ENCODE measurements at regions not wholly inside any gene's neighbourhood (a gene's known extent, or its start where the extent isn't known, plus 50 kb on each side); places are given as distances from the start of the nearest gene placed in this dataset.
"Not testable (repeated sequence)": the region's sequence is repeated elsewhere in the genome, so short reads cannot be mapped to it uniquely, and the experiment has no call there.

- no peak for DNase-seq
These were observed 206.2 kb upstream of the MYLIP start for GRCh38 chr6:15922510-15923250.

- DNase-seq = no peak
These were observed 207.6 kb upstream of the MYLIP start for GRCh38 chr6:15921243-15921642.

GRCh38 chr6:15916581-15916980 is 212.3 kb upstream of the MYLIP start:
- no peak for DNase-seq

- DNase-seq = no peak
These were observed 213.2 kb upstream of the MYLIP start for GRCh38 chr6:15915508-15916178.

GRCh38 chr6:15914553-15914952 is 214.3 kb upstream of the MYLIP start:
- no peak for DNase-seq

GRCh38 chr6:15913573-15913972 is 215.3 kb upstream of the MYLIP start:
- no peak for DNase-seq

- DNase-seq = no peak
These were observed 216.1 kb upstream of the MYLIP start for GRCh38 chr6:15912505-15913400.

GRCh38 chr6:15911753-15912504 is 217.0 kb upstream of the MYLIP start:
- no peak for DNase-seq

- no peak for DNase-seq
These were observed 219.4 kb upstream of the MYLIP start for GRCh38 chr6:15909290-15910070.

- no peak for DNase-seq
These were observed 220.0 kb upstream of the MYLIP start for GRCh38 chr6:15908871-15909270.

GRCh38 chr6:15907914-15908518 is 220.9 kb upstream of the MYLIP start:
- DNase-seq = peak; percentile 95 to 96

- DNase-seq = not testable (repeated sequence)
These were observed 221.5 kb upstream of the MYLIP start for GRCh38 chr6:15907220-15907913.

- no peak for DNase-seq
These were observed 222.4 kb upstream of the MYLIP start for GRCh38 chr6:15906420-15907016.

GRCh38 chr6:15905488-15906419 is 223.1 kb upstream of the MYLIP start:
- no peak for DNase-seq

GRCh38 chr6:15904651-15905376 is 224.1 kb upstream of the MYLIP start:
- DNase-seq = no peak

- DNase-seq = no peak
These were observed 227.5 kb upstream of the MYLIP start for GRCh38 chr6:15901141-15902115.

GRCh38 chr6:15898693-15899092 is 230.2 kb upstream of the MYLIP start:
- no peak for DNase-seq
